SK-N-SH (cell line): ENCODE measurements at regions not wholly inside any gene's neighbourhood (a gene's known extent, or its start where the extent isn't known, plus 50 kb on each side); places are given as distances from the start of the nearest gene placed in this dataset.

Source experiments
- CTCF ChIA-PET: fragments of 300-600, 350-600 bp; formaldehyde crosslinking; extraction: SDS; loops from one replicate; lab custom pipeline; 2021; lab: Yijun Ruan, JAX
- POLR2A ChIA-PET: fragments of 350-600 bp; sonication (Branson Sonifier 250); formaldehyde crosslinking; extraction: SDS; loops from one replicate; lab custom pipeline; 2020; ENCODE audit warnings: antibody characterized with exemption, inconsistent platforms; lab: Yijun Ruan, JAX
- DNase-seq: peaks from one replicate; pipeline ENCODE4 v3.0.0; 2012
- H2AFZ ChIP-seq: fragments of 200-600 bp; sonication (generic); 2 replicates; pipeline ENCODE4 v1.8.1; 2016; ENCODE audit warnings: antibody characterized with exemption, mild to moderate bottlenecking, low read depth
- H3F3A ChIP-seq: fragments of 200-600 bp; sonication (generic); replicated peaks from 2 replicates; pipeline ENCODE3; 2016; ENCODE audit warnings: antibody characterized with exemption, mild to moderate bottlenecking; ENCODE audit not compliant: insufficient read depth
- H3K27ac ChIP-seq, 2 experiments: fragments of 200-500 bp in 1 of 2; fragments of 200-600 bp in 1 of 2; sonication (Bioruptor generic) in 1 of 2; sonication (generic), shearing (Covaris generic) in 1 of 2; 2 replicates each; pipeline versions ENCODE4 v1.5.1 to v1.6.1; 2014 to 2016; ENCODE audit warnings: low read depth in 2 of 2, inconsistent platforms in 1 of 2, low read length in 1 of 2, mild to moderate bottlenecking in 1 of 2, mixed read lengths in 1 of 2
- H3K27me3 ChIP-seq: fragments of 200-600 bp; sonication (generic), shearing (Covaris generic); 2 replicates; pipeline ENCODE4 v1.6.1; 2016; ENCODE audit warnings: mixed run types; ENCODE audit not compliant: insufficient read depth
- H3K36me3 ChIP-seq, 2 experiments: fragments of 200-500 bp in 1 of 2; fragments of 200-600 bp in 1 of 2; sonication (Bioruptor generic) in 1 of 2; sonication (generic) in 1 of 2; replicated peaks in 1 of 2; 2 replicates each; pipeline versions ENCODE3 to v1.5.1; 2014 to 2016; ENCODE audit warnings: low read length in 1 of 2, mild to moderate bottlenecking in 1 of 2; ENCODE audit not compliant: insufficient read depth in 2 of 2, control insufficient read depth in 1 of 2
- H3K4me1 ChIP-seq, 2 experiments: fragments of 200-500 bp in 1 of 2; fragments of 200-600 bp in 1 of 2; sonication (Bioruptor generic) in 1 of 2; sonication (generic), shearing (Covaris generic) in 1 of 2; 2 replicates each; pipeline versions ENCODE4 v1.5.1 to v1.6.1; 2014 to 2016; ENCODE audit warnings: low read depth in 1 of 2, low read length in 1 of 2, mixed run types in 1 of 2; ENCODE audit not compliant: insufficient read depth in 2 of 2, control insufficient read depth in 1 of 2
- H3K4me2 ChIP-seq: fragments of 200-600 bp; sonication (generic), shearing (Covaris generic); 2 replicates; pipeline ENCODE4 v1.6.1; 2017; ENCODE audit warnings: mixed run types
- H3K4me3 ChIP-seq, 2 experiments: fragments of 200-500 bp in 1 of 2; fragments of 200-600 bp in 1 of 2; sonication (Bioruptor generic) in 1 of 2; sonication (generic), shearing (Covaris generic) in 1 of 2; 2 replicates each; pipeline versions ENCODE4 v1.5.1 to v1.8.1; 2014 to 2016; ENCODE audit warnings: low read depth in 2 of 2, inconsistent platforms in 1 of 2, low read length in 1 of 2, mild to moderate bottlenecking in 1 of 2, mixed read lengths in 1 of 2, moderate library complexity in 1 of 2
- H3K79me2 ChIP-seq: fragments of 200-600 bp; sonication (generic); 2 replicates; pipeline ENCODE4 v1.8.1; 2017; ENCODE audit warnings: mild to moderate bottlenecking; ENCODE audit not compliant: insufficient read depth
- H3K9ac ChIP-seq: fragments of 200-600 bp; sonication (generic); 2 replicates; pipeline ENCODE4 v1.6.1; 2017; ENCODE audit warnings: mixed run types
- H3K9me2 ChIP-seq: fragments of 200-600 bp; sonication (generic); 2 replicates; pipeline ENCODE4 v1.6.1; 2017; ENCODE audit warnings: mixed run types
- H3K9me3 ChIP-seq: fragments of 200-600 bp; sonication (generic); 2 replicates; pipeline ENCODE4 v1.6.1; 2017; ENCODE audit warnings: mixed run types, mild to moderate bottlenecking, moderate library complexity
- H4K20me1 ChIP-seq: fragments of 200-600 bp; sonication (generic); 2 replicates; pipeline ENCODE4 v1.6.1; 2017; ENCODE audit warnings: mild to moderate bottlenecking, mixed run types; ENCODE audit not compliant: insufficient read depth
- CHD2 ChIP-seq: fragments of 150-350 bp; IDR thresholded peaks from 2 replicates; pipeline ENCODE4 v1.6.1; 2018; ENCODE audit warnings: low read length; ENCODE audit not compliant: partially characterized antibody
- ELF1 ChIP-seq: IDR thresholded peaks from 2 replicates; pipeline ENCODE4 v1.4.0; 2012
- EP300 ChIP-seq, 2 experiments: IDR thresholded peaks; 2 replicates each; pipeline versions ENCODE4 v1.4.0 to v1.6.1; 2012; ENCODE audit warnings: borderline replicate concordance in 1 of 2, low read depth in 1 of 2, low read length in 1 of 2
- FOSL2 ChIP-seq: IDR thresholded peaks from 2 replicates; pipeline ENCODE4 v1.4.0; 2012; ENCODE audit warnings: low read depth, mild to moderate bottlenecking, moderate library complexity, borderline replicate concordance
- GATA2 ChIP-seq: sonication (generic); formaldehyde crosslinking; IDR thresholded peaks from 2 replicates; pipeline ENCODE4 v1.5.0; 2020; ENCODE audit warnings: mild to moderate bottlenecking, missing genetic modification reagents
- MXI1 ChIP-seq: IDR thresholded peaks from 2 replicates; pipeline ENCODE4 v1.6.1; 2012; ENCODE audit warnings: mild to moderate bottlenecking, low read depth, low read length, improper control_type of control experiment
- POLR2AphosphoS5 ChIP-seq: IDR thresholded peaks from 2 replicates; pipeline ENCODE4 v1.6.1; 2012; ENCODE audit warnings: low read depth, low read length
- RAD21 ChIP-seq: IDR thresholded peaks from 2 replicates; pipeline ENCODE4 v1.6.1; 2012; ENCODE audit warnings: mild to moderate bottlenecking, low read length
- RCOR1 ChIP-seq: fragments of 150-350 bp; IDR thresholded peaks from 2 replicates; pipeline ENCODE4 v1.6.1; 2017; ENCODE audit warnings: antibody characterized with exemption, low read length
- RFX5 ChIP-seq: IDR thresholded peaks from 2 replicates; pipeline ENCODE4 v1.6.1; 2012; ENCODE audit warnings: mild to moderate bottlenecking, improper control_type of control experiment, low read length
- TCF12 ChIP-seq: IDR thresholded peaks from 2 replicates; pipeline ENCODE4 v1.4.0; 2012
- WGBS: methylation state at CpG from one replicate; pipeline ENCODE4 v1.1.6; 2017; ENCODE audit warnings: low lambda C conversion rate; 5-methylcytosine and 5-hydroxymethylcytosine counted together
- TF ChIP-seq, protein P1 (sequence below): fragments of 200-600 bp; sonication (generic); IDR thresholded peaks from 2 replicates; pipeline ENCODE4 v1.6.1; 2017; ENCODE audit warnings: antibody characterized with exemption, mild to moderate bottlenecking, moderate library complexity
- TF ChIP-seq, protein P2 (sequence below): IDR thresholded peaks from 2 replicates; pipeline ENCODE4 v1.4.0; 2012; ENCODE audit warnings: low read depth, borderline replicate concordance
- TF ChIP-seq, protein P3 (sequence below): IDR thresholded peaks from 2 replicates; pipeline ENCODE4 v1.4.0; 2012; ENCODE audit warnings: low read depth

DNA sequence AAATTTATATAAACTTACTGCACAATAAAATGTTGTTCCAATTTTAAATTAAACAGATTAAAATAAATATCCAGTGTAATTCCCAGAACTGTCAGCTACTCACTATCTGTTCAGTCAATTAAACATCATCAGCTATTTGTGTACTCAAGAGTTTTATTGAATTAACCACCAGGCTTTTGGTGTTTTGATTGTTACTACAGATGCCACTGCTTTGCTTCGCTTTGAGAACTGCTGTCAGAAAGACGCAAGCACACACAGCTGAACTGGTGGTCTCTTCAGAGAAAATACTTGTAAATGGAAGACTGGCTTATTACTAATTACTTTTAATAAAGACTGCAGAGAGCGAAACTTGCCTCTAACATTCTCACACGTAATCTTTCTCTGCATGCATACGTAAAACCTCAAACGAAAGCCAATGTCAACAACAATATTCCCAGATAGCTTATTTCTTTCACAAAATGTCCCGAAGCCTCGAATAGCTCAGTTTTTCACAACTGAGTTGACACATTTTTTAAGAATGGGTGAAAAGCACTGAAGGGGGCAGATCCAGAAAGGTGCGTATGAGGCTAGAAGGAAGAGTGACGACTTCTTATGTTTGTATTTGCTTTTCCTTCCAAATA, 259.6 kb upstream of the RPS23 start:
- H3K79me2 ChIP-seq, result no peaks in the 10 kb centered on the region
- peak overlapping the region; percentile 38; the same call in 1 of the 2 replicates for H2AFZ ChIP-seq
- no peak overlapping the region for H3K9ac ChIP-seq
- CTCF ChIA-PET, result interaction anchor here (0.7 to 1.5 kb wide), 5 partner anchors 9 to 206 kb away, joined by 3 to 4 read pairs (median 3); no protein-coding TSS in a partner anchor
- H3K36me3 ChIP-seq, result no peaks in the 10 kb centered on the region
- peak overlapping the region; percentile 75 to 100; a peak in 3 of 4 replicates for H3K27ac ChIP-seq
- H3K9me2 ChIP-seq, result no peaks in the 10 kb centered on the region
- POLR2A ChIA-PET, result interaction anchor here (1.2 kb wide), 1 partner anchor 14 kb away, joined by 4 read pairs; no protein-coding TSS in a partner anchor
- H3K27me3 ChIP-seq, result no peaks in the 10 kb centered on the region
- TF ChIP-seq RAD21, result peak; percentile 38; the same call in 1 of the 2 replicates
- peak; percentile 73; the same call in 1 of the 2 replicates for TF ChIP-seq RCOR1
- TF ChIP-seq, protein P1, sequence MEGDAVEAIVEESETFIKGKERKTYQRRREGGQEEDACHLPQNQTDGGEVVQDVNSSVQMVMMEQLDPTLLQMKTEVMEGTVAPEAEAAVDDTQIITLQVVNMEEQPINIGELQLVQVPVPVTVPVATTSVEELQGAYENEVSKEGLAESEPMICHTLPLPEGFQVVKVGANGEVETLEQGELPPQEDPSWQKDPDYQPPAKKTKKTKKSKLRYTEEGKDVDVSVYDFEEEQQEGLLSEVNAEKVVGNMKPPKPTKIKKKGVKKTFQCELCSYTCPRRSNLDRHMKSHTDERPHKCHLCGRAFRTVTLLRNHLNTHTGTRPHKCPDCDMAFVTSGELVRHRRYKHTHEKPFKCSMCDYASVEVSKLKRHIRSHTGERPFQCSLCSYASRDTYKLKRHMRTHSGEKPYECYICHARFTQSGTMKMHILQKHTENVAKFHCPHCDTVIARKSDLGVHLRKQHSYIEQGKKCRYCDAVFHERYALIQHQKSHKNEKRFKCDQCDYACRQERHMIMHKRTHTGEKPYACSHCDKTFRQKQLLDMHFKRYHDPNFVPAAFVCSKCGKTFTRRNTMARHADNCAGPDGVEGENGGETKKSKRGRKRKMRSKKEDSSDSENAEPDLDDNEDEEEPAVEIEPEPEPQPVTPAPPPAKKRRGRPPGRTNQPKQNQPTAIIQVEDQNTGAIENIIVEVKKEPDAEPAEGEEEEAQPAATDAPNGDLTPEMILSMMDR, result no peak
- TF ChIP-seq FOSL2, result no peak
- TF ChIP-seq ELF1, result no peak
- peak in 1 of 2 experiments; percentile 89; a peak in 2 of 4 replicates for TF ChIP-seq EP300 (IDR thresholded peaks at IDR 0.05; ENCODE audit: borderline replicate concordance in 1 of 2, low read depth in 1 of 2, low read length in 1 of 2)
- peak; percentile 42; the same call in 1 of the 2 replicates for TF ChIP-seq MXI1
- no peak for TF ChIP-seq RFX5
- TF ChIP-seq, protein P2, sequence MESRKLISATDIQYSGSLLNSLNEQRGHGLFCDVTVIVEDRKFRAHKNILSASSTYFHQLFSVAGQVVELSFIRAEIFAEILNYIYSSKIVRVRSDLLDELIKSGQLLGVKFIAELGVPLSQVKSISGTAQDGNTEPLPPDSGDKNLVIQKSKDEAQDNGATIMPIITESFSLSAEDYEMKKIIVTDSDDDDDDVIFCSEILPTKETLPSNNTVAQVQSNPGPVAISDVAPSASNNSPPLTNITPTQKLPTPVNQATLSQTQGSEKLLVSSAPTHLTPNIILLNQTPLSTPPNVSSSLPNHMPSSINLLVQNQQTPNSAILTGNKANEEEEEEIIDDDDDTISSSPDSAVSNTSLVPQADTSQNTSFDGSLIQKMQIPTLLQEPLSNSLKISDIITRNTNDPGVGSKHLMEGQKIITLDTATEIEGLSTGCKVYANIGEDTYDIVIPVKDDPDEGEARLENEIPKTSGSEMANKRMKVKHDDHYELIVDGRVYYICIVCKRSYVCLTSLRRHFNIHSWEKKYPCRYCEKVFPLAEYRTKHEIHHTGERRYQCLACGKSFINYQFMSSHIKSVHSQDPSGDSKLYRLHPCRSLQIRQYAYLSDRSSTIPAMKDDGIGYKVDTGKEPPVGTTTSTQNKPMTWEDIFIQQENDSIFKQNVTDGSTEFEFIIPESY, result no peak
- TF ChIP-seq CHD2, result peak; percentile 59
- TF ChIP-seq, protein P3, sequence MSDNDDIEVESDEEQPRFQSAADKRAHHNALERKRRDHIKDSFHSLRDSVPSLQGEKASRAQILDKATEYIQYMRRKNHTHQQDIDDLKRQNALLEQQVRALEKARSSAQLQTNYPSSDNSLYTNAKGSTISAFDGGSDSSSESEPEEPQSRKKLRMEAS, result no peak
- no peak for TF ChIP-seq POLR2AphosphoS5
- no peak for TF ChIP-seq TCF12
- peak; percentile 60 for TF ChIP-seq GATA2 (CRISPR knock-in tag)
- H3F3A ChIP-seq, result no peaks in the 10 kb centered on the region
- 83% methylated on average over 10 of the region's 10 CpGs for WGBS
- DNase-seq, result peak; percentile 20
- peaks cover 0 to 35% of the 10 kb centered on the region in 2 experiments; a peak in 2 of 4 replicates for H3K4me1 ChIP-seq
- peak overlapping the region; percentile 57; the same call in 1 of the 2 replicates for H3K4me2 ChIP-seq
- H4K20me1 ChIP-seq, result no peaks in the 10 kb centered on the region
- no peaks in the 10 kb centered on the region for H3K9me3 ChIP-seq
- no peak overlapping the region for H3K4me3 ChIP-seq
